Smooth muscle cell (in vitro differentiated cells): ENCODE measurements at regions not wholly inside any gene's neighbourhood (a gene's known extent, or its start where the extent isn't known, plus 50 kb on each side); places are given as distances from the start of the nearest gene placed in this dataset.

Experiments
- DNase-seq: peaks from one replicate; lab custom pipeline; 2025; ENCODE audit not compliant: unreplicated experiment; lab: John Stamatoyannopoulos, UW
- H2AFZ ChIP-seq: fragments of 200-600 bp; sonication (generic); 2 replicates; pipeline ENCODE4 v1.6.0; 2016; ENCODE audit warnings: antibody characterized with exemption, low read depth, mild to moderate bottlenecking
- H3F3A ChIP-seq: fragments of 200-600 bp; sonication (generic); 2 replicates; pipeline ENCODE4 v1.6.0; 2017; ENCODE audit warnings: antibody characterized with exemption, low read depth
- H3K27ac ChIP-seq: fragments of 200-600 bp; sonication (generic); 2 replicates; pipeline ENCODE4 v1.5.1; 2016; ENCODE audit warnings: low read depth, mild to moderate bottlenecking
- H3K27me3 ChIP-seq: fragments of 200-600 bp; sonication (generic); 2 replicates; pipeline ENCODE4 v1.6.1; 2016; ENCODE audit warnings: low read depth, mild to moderate bottlenecking
- H3K36me3 ChIP-seq: fragments of 200-600 bp; sonication (generic); 2 replicates; pipeline ENCODE4 v1.5.1; 2016; ENCODE audit warnings: low read depth
- H3K4me1 ChIP-seq: fragments of 200-600 bp; sonication (generic); 2 replicates; pipeline ENCODE4 v1.5.1; 2016; ENCODE audit warnings: low read depth
- H3K4me2 ChIP-seq: fragments of 200-600 bp; sonication (generic); 2 replicates; pipeline ENCODE4 v1.6.0; 2016; ENCODE audit warnings: mild to moderate bottlenecking
- H3K4me3 ChIP-seq: fragments of 200-600 bp; sonication (generic); 2 replicates; pipeline ENCODE4 v1.5.1; 2016; ENCODE audit warnings: mild to moderate bottlenecking
- H3K79me2 ChIP-seq: fragments of 200-600 bp; sonication (generic); 2 replicates; pipeline ENCODE4 v1.6.0; 2016; ENCODE audit warnings: low read depth, mild to moderate bottlenecking
- H3K9ac ChIP-seq: fragments of 200-600 bp; sonication (generic); 2 replicates; pipeline ENCODE4 v1.6.0; 2016; ENCODE audit warnings: low read depth
- H3K9me3 ChIP-seq: fragments of 200-600 bp; sonication (generic); replicated peaks from 2 replicates; pipeline ENCODE4 v1.5.1; 2016; ENCODE audit warnings: low read depth
- H4K20me1 ChIP-seq: fragments of 200-600 bp; sonication (generic); 2 replicates; pipeline ENCODE4 v1.6.0; 2016; ENCODE audit warnings: low read depth
- WGBS: methylation state at CpG from one replicate; pipeline ENCODE4 v1.1.7; 2016; ENCODE audit warnings: low lambda C conversion rate; 5-methylcytosine and 5-hydroxymethylcytosine counted together
- TF ChIP-seq, protein P1 (sequence below): fragments of 200-600 bp; sonication (generic); IDR thresholded peaks from 2 replicates; pipeline ENCODE4 v1.5.1; 2017; ENCODE audit warnings: borderline replicate concordance, mild to moderate bottlenecking, antibody characterized with exemption; ENCODE audit not compliant: insufficient read depth, poor library complexity, severe bottlenecking

DNA sequence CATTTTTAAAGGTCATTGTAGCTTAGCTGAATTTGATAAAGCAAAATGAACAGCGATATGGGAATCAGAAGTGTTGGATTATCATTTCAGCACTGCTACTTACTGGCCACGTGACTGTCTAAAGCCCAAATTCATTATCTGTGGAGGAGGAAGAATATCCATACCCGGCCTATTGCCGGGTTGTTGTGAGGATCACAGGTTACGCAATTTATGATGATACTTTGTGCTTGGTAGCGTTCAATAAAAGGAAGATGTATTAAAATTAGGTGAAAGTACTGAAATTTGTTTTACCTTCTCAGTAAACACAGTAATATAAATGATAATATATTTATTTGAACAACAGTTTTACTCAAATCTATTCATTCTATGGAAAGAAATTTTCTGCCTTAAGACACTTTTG is 1540.2 kb downstream of the ADGRL3 start:
- Histone ChIP-seq H3F3A (no peaks in the 10 kb centered on the region), H3K4me3 (no peak overlapping the region), H3K4me2 (no peak overlapping the region), H3K27ac (no peak overlapping the region), H3K9ac (no peak overlapping the region), H2AFZ (no peak overlapping the region), H3K79me2 (no peaks in the 10 kb centered on the region), H3K36me3 (no peaks in the 10 kb centered on the region), H4K20me1 (no peaks in the 10 kb centered on the region), H3K4me1 (no peaks in the 10 kb centered on the region), H3K27me3 (no peaks in the 10 kb centered on the region), H3K9me3 (no peaks in the 10 kb centered on the region)
- DNase-seq: no peak
- TF ChIP-seq, protein P1, sequence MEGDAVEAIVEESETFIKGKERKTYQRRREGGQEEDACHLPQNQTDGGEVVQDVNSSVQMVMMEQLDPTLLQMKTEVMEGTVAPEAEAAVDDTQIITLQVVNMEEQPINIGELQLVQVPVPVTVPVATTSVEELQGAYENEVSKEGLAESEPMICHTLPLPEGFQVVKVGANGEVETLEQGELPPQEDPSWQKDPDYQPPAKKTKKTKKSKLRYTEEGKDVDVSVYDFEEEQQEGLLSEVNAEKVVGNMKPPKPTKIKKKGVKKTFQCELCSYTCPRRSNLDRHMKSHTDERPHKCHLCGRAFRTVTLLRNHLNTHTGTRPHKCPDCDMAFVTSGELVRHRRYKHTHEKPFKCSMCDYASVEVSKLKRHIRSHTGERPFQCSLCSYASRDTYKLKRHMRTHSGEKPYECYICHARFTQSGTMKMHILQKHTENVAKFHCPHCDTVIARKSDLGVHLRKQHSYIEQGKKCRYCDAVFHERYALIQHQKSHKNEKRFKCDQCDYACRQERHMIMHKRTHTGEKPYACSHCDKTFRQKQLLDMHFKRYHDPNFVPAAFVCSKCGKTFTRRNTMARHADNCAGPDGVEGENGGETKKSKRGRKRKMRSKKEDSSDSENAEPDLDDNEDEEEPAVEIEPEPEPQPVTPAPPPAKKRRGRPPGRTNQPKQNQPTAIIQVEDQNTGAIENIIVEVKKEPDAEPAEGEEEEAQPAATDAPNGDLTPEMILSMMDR: no peak
- 91% methylated on average over 6 of the region's 6 CpGs for WGBS

DNA sequence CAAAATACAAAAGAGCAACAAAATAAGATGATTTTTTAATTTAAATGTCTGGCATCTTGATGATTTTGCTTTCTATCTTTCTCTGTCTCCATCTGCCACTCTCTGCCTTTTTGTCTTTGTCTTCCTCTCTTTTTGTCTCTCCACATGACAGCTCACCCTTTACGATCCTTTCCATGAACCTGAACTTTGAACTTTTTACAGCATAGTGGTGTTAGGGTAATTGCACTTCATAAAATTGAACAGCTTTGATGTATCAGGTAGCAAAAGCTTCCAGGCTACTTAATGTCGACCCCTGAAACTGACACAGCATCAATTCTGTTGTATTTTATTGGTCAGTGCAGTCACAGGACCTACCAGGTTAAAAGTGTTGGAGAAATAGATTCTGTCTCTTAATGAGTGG is 1517.0 kb downstream of the ADGRL3 start:
- H4K20me1 ChIP-seq: no peaks in the 10 kb centered on the region

DNA sequence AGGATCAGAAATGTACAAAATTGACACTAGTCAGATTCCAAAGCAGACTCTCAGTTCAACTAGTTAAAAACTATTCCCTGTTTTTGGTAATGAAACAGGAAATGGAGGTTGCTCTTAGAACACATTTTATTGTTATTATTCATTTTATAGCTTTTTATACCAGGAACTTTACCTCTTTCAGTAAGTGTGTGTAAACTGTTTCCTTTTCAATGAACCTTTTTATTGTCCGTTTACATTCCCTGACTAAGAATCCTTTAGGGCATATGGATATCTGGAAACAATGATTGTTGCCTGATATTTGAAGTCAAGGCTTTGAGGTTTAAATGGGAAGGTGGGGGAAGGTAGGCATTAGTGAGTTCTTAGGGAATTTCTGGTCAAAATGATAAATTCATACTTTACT is 1511.4 kb downstream of the ADGRL3 start:
- no peak overlapping the region for H3K27ac ChIP-seq
- no peaks in the 10 kb centered on the region for H3K36me3 ChIP-seq
- H3K4me1 ChIP-seq: no peaks in the 10 kb centered on the region
- H3K4me2 ChIP-seq: no peak overlapping the region
- WGBS: 67% methylated on average over 1 of the region's 1 CpG
- H2AFZ ChIP-seq: peak overlapping the region; percentile 0
- TF ChIP-seq, protein P1: no peak
- no peak overlapping the region for H3K9ac ChIP-seq
- H3K9me3 ChIP-seq: peaks cover 2% of the 10 kb centered on the region
- H4K20me1 ChIP-seq: no peaks in the 10 kb centered on the region
- H3K4me3 ChIP-seq: no peak overlapping the region
- H3K27me3 ChIP-seq: no peaks in the 10 kb centered on the region
- DNase-seq: no peak
- no peaks in the 10 kb centered on the region for H3F3A ChIP-seq
- H3K79me2 ChIP-seq: no peaks in the 10 kb centered on the region

More for the DNA sequence above, 1517.0 kb downstream of the ADGRL3 start:
- Histone ChIP-seq H3F3A (no peaks in the 10 kb centered on the region), H3K9ac (no peak overlapping the region), H3K4me3 (no peak overlapping the region), H3K79me2 (no peaks in the 10 kb centered on the region), H3K4me2 (no peak overlapping the region), H3K27ac (no peak overlapping the region), H3K9me3 (peaks cover 2% of the 10 kb centered on the region), H2AFZ (no peak overlapping the region), H3K27me3 (no peaks in the 10 kb centered on the region), H3K4me1 (no peaks in the 10 kb centered on the region), H3K36me3 (no peaks in the 10 kb centered on the region)
- no peak for DNase-seq
- 51% methylated on average over 2 of the region's 2 CpGs for WGBS
- TF ChIP-seq, protein P1: no peak

DNA sequence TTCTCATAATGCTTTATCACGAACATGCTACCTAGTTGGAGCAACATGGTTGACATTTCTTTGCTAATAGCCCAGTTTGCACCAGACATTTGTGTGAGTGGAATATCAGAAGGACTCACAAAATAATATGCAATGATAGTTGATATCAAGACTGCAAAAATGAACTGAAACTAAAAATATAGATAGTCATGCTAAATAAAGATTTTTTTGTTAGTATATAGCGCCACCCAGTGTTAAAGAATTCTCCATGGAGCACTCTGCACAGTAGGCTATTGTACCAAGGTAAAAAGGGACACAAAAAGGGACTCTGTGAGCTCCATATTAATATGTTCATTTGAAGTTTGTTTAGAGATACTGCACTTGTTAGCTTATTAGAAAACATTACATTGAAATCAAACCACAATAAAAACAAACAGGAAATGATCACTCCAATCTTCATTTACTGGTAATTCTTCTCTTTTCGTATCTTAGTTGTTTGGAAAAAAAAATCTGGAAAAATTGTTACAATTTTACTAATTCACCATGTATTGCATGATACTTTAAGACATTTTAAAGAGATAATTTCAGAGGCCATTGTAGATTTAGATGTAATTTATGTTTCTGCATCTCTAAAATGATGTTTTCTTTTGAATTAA is 1509.6 kb downstream of the ADGRL3 start:
- H3K4me1 ChIP-seq: no peaks in the 10 kb centered on the region
- H3K9me3 ChIP-seq: no peaks in the 10 kb centered on the region
- H2AFZ ChIP-seq: peak overlapping the region; percentile 25
- H3K27me3 ChIP-seq: no peaks in the 10 kb centered on the region
- H3K4me3 ChIP-seq: peak overlapping the region; percentile 33
- TF ChIP-seq, protein P1: peak; percentile 74
- H3K9ac ChIP-seq: no peak overlapping the region
- 63% methylated on average over 3 of the region's 3 CpGs for WGBS
- DNase-seq: no peak
- H3F3A ChIP-seq: no peaks in the 10 kb centered on the region
- peak overlapping the region; percentile 72 for H3K4me2 ChIP-seq
- H3K36me3 ChIP-seq: no peaks in the 10 kb centered on the region
- H3K79me2 ChIP-seq: no peaks in the 10 kb centered on the region
- no peaks in the 10 kb centered on the region for H4K20me1 ChIP-seq
- H3K27ac ChIP-seq: no peak overlapping the region
